ENCODE measurements at regions not wholly inside any gene's neighbourhood (a gene's known extent, or its start where the extent isn't known, plus 50 kb on each side); places are given as distances from the start of the nearest gene placed in this dataset.

DNA sequence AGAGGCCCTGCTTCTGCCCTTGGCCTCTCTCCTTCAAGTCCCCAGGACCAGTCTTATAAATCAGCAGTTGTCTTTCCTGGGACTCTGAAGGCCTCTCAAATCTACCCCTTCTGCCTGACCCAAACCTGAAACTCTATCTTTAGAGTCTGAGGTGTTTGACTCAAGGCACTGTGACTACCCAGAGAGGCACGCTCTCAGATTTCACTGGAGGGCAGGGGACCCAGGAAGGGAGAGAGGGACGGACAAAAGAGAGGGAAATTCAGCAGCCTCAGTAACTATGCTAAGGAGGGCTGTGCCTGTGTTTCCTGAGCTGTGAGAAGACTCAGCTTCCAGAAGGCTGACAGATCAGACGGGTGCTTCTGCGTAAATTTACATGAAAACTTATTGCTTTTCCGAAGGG is 217.8 kb downstream of the HAUS1 start:
- H3K36me3 ChIP-seq = no peaks in the 10 kb centered on the region
- no peaks in the 10 kb centered on the region for H3K27me3 ChIP-seq (replicated peaks; ENCODE audit: insufficient read depth)
- TF ChIP-seq, protein P1, sequence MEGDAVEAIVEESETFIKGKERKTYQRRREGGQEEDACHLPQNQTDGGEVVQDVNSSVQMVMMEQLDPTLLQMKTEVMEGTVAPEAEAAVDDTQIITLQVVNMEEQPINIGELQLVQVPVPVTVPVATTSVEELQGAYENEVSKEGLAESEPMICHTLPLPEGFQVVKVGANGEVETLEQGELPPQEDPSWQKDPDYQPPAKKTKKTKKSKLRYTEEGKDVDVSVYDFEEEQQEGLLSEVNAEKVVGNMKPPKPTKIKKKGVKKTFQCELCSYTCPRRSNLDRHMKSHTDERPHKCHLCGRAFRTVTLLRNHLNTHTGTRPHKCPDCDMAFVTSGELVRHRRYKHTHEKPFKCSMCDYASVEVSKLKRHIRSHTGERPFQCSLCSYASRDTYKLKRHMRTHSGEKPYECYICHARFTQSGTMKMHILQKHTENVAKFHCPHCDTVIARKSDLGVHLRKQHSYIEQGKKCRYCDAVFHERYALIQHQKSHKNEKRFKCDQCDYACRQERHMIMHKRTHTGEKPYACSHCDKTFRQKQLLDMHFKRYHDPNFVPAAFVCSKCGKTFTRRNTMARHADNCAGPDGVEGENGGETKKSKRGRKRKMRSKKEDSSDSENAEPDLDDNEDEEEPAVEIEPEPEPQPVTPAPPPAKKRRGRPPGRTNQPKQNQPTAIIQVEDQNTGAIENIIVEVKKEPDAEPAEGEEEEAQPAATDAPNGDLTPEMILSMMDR (IDR thresholded peaks at IDR 0.05) = no peak
- no peak for DNase-seq (ENCODE audit: low spot score)
- H3K4me3 ChIP-seq = no peak overlapping the region
- no peaks in the 10 kb centered on the region for H3K9me3 ChIP-seq
- H3K27ac ChIP-seq = no peak overlapping the region
- no peak for ATAC-seq (ENCODE audit: insufficient number of reproducible peaks, low FRiP score, low read depth)
- H3K4me1 ChIP-seq (ENCODE audit: control insufficient read depth in 1 of 2, low read depth in 2 of 2) = no peaks in the 10 kb centered on the region

DNA sequence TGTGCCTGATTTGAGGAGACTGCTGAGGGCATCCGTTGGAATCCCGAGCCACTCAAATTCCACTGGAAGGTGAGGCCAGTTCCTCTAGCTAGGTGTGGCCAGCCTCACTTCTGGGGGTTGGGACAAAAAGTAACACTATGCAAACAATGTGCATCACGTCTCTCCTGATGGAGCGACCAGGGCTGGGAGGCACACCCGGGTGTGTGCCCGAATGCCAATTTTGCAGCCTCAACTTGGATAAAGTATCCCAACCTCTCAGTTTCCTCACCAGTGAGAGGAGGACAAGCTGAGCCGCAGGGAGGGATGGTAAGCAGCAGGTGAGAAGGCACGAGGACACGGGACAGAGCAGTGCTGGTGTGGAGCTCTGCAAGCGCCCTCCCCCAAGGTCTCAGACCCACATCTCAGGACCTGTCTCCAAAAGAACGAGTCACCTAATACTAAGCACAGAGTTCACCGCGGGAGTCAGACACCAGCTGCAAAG is 218.3 kb downstream of the HAUS1 start:
- H3K4me1 ChIP-seq (ENCODE audit: control insufficient read depth in 1 of 2, low read depth in 2 of 2) = no peaks in the 10 kb centered on the region
- ATAC-seq (ENCODE audit: insufficient number of reproducible peaks, low FRiP score, low read depth) = no peak
- no peak for DNase-seq (ENCODE audit: low spot score)
- H3K4me3 ChIP-seq = no peak overlapping the region
- H3K27ac ChIP-seq = no peak overlapping the region
- no peaks in the 10 kb centered on the region for H3K36me3 ChIP-seq
- no peaks in the 10 kb centered on the region for H3K9me3 ChIP-seq
- TF ChIP-seq, protein P1 (IDR thresholded peaks at IDR 0.05) = no peak
- H3K27me3 ChIP-seq (replicated peaks; ENCODE audit: insufficient read depth) = no peaks in the 10 kb centered on the region

- Histone ChIP-seq H3K27me3 (replicated peaks; ENCODE audit: insufficient read depth) (no peaks in the 10 kb centered on the region), H3K36me3 (no peaks in the 10 kb centered on the region), H3K4me1 (ENCODE audit: control insufficient read depth in 1 of 2, low read depth in 2 of 2) (no peaks in the 10 kb centered on the region), H3K9me3 (no peaks in the 10 kb centered on the region), H3K27ac (no peak overlapping the region), H3K4me3 (no peak overlapping the region)
- DNase-seq (ENCODE audit: low spot score) = no peak
- TF ChIP-seq, protein P1 (IDR thresholded peaks at IDR 0.05) = no peak
- ATAC-seq (ENCODE audit: insufficient number of reproducible peaks, low FRiP score, low read depth) = no peak
Observed at GRCh38 chr18:46322941-46323340, 218.8 kb downstream of the HAUS1 start.

DNA sequence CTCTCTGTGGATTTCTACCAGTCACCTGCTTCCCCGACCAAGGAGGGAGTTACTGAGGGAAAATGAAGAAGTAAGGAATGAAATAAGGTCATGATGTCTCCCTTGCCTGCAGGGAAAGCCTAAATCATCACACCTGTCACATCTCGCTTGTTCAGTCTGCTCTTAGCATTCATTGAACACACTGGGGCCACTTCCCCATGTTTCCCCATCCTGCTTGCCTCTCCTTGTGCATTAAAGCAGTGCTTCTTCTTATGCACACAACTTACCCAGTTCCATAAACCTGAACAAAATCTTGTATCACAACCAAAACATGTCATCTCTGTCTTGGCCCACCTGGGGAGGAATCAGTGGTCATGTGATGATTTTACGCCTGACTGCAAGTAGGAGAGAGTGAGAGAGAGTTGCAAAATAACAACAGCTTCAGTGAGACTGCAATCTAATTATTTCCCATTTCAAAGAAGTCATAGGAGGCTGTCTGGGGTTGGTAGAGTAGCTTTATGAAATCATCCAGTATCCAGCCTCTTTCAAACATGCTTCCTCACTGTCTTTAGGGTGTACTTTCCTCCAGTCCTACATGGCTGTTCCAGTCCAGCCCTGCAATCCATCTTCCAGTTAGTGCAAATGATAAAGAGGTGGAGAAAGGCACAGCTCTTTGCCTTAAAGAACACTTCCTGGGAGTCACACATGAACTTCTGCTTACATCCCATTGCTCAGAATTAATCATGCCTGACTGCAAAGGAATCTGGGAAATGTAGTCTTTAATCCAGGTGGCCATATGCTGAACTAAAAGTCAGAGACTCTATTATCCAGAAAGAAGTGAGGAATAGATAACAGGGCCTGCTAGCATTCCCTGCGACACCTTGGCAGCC is 220.1 kb downstream of the HAUS1 start:
- H3K27me3 ChIP-seq (replicated peaks; ENCODE audit: insufficient read depth) = no peaks in the 10 kb centered on the region
- no peaks in the 10 kb centered on the region for H3K36me3 ChIP-seq
- no peak for DNase-seq (ENCODE audit: low spot score)
- no peaks in the 10 kb centered on the region for H3K9me3 ChIP-seq
- TF ChIP-seq, protein P1 (IDR thresholded peaks at IDR 0.05) = no peak
- ATAC-seq (ENCODE audit: insufficient number of reproducible peaks, low FRiP score, low read depth) = no peak
- H3K27ac ChIP-seq = no peak overlapping the region
- no peaks in the 10 kb centered on the region for H3K4me1 ChIP-seq (ENCODE audit: control insufficient read depth in 1 of 2, low read depth in 2 of 2)
- no peak overlapping the region for H3K4me3 ChIP-seq

GRCh38 chr18:46325895-46326294 is 221.7 kb downstream of the HAUS1 start:
- TF ChIP-seq, protein P1 (IDR thresholded peaks at IDR 0.05) = no peak
- H3K27ac ChIP-seq = no peak overlapping the region
- DNase-seq (ENCODE audit: low spot score) (no peak), ATAC-seq (ENCODE audit: insufficient number of reproducible peaks, low FRiP score, low read depth) (no peak)
- no peaks in the 10 kb centered on the region for H3K27me3 ChIP-seq (replicated peaks; ENCODE audit: insufficient read depth)
- no peaks in the 10 kb centered on the region for H3K36me3 ChIP-seq
- no peaks in the 10 kb centered on the region for H3K4me1 ChIP-seq (ENCODE audit: control insufficient read depth in 1 of 2, low read depth in 2 of 2)
- no peak overlapping the region for H3K4me3 ChIP-seq
- no peaks in the 10 kb centered on the region for H3K9me3 ChIP-seq
